ENCODE measurements at regions not wholly inside any gene's neighbourhood (a gene's known extent, or its start where the extent isn't known, plus 50 kb on each side); places are given as distances from the start of the nearest gene placed in this dataset.

GRCh38 chr16:76622876-76623275 is 345.7 kb downstream of the CNTNAP4 start:
- TF ChIP-seq CTCF (IDR thresholded peaks at IDR 0.05) (no peak), FOXK1 (CRISPR knock-in tag; IDR thresholded peaks at IDR 0.05) (no peak), RELA (CRISPR knock-in tag; IDR thresholded peaks at IDR 0.05; ENCODE audit: borderline replicate concordance) (no peak), NR1H2 (CRISPR knock-in tag; IDR thresholded peaks at IDR 0.05) (no peak), SMAD3 (CRISPR knock-in tag; IDR thresholded peaks at IDR 0.05; ENCODE audit: borderline replicate concordance) (no peak), CBFB (CRISPR knock-in tag; IDR thresholded peaks at IDR 0.05; ENCODE audit: low read depth) (no peak), ATF3 (CRISPR knock-in tag; conservative IDR thresholded peaks at IDR 0.05) (no peak)

Data from WTC11 (cell line).